Pancreas (tissue), 10 donors: ENCODE measurements at regions not wholly inside any gene's neighbourhood (a gene's known extent, or its start where the extent isn't known, plus 50 kb on each side); places are given as distances from the start of the nearest gene placed in this dataset.

Experiments
- ATAC-seq, 4 donors: fragments of 200-7000 bp; cut with Tn5 transposase; one replicate each; pipeline versions ENCODE4 v1.8.0 to v1.9.1; 2020; ENCODE audit warnings: mild to moderate bottlenecking in 4 of 4, moderate library complexity in 4 of 4
- DNase-seq, 6 donors: peaks; one replicate each; pipeline ENCODE4 v3.0.0-alpha.2; 2020
- FAIRE-seq: peaks from 2 replicates; lab custom pipeline; 2012; peaks lifted over from hg19 to GRCh38; lab: Jason Lieb, UNC
- H3K27ac ChIP-seq, 4 donors: fragments of 200-600 bp; sonication (generic); 1 replicate in 3 of 4; 2 replicates in 1 of 4; pipeline versions ENCODE4 v1.5.0 to v1.8.0; 2020
- H3K27me3 ChIP-seq, 4 donors: fragments of 200-600 bp; one replicate each; pipeline ENCODE4 v1.8.0; 2021
- H3K36me3 ChIP-seq, 3 donors: fragments of 200-600 bp; sonication (generic) in 1 of 3; one replicate each; pipeline versions ENCODE4 v1.5.0 to v1.8.0; 2020 to 2021
- H3K4me1 ChIP-seq, 3 donors: fragments of 200-600 bp; one replicate each; pipeline ENCODE4 v1.8.0; 2021
- H3K4me3 ChIP-seq, 4 donors: fragments of 200-600 bp; sonication (generic) in 2 of 4; one replicate each; pipeline versions ENCODE4 v1.5.0 to v1.8.0; 2020 to 2021
- H3K9me3 ChIP-seq, 4 donors: fragments of 200-600 bp; one replicate each; pipeline ENCODE4 v1.8.0; 2021
- CTCF ChIP-seq, 4 donors: fragments of 200-600 bp; sonication (generic) in 3 of 4; IDR thresholded peaks; one replicate each; pipeline versions ENCODE4 v1.5.0 to v1.8.0; 2021; ENCODE audit warnings: antibody characterized with exemption in 4 of 4
- WGBS, 2 donors: extraction: QIAGEN DNeasy Blood & Tissue Kit; methylation state at CpG; one replicate each; pipeline ENCODE4 v1.1.7; 2013; 5-methylcytosine and 5-hydroxymethylcytosine counted together
- intact Hi-C, 3 donors: fragments of 100-400 bp; cut with DNase I; formaldehyde crosslinking; loops; one replicate each; pipeline versions ENCODE4 v1.11.1 to v1.14.2; 2022
- donor health status: healthy with polysubstance abuse.
- donor health status: DM: no; HTN: no; CAD: no; lungs with moderate emphysema.
- donor health status: DM: no; HTN: no; CAD: no.
- donor health status: control.
- donor health status: control.
- donor health status: Bipolar disorder and iron deficiency.
- donor health status: DM: yes; HTN: yes; CAD: no.
- donor health status: DM: no; HTN: no; CAD: no.
- donor health status: DM: no; HTN: no; CAD: no.
- donor health status: DM: yes; HTN: yes; CAD: no.

DNA sequence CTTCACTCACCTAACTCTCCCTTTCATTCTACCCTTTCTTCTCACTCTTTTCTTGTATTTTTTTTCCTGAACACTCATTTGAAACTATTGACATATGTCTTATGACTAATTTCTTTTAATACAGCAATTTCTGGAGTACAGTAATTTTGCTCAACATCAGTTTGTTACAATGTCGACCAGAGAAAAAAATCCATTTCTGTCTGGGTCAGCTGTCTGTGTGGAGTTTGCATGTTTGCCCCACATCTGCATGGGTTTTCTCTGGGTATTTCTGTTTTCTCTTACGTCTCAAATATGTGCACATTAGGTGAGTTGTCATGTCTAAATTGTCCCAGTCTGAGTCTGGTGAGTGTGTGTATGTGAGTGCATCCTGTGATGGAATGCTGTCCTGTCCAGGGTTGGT lies 294.8 kb downstream of the HS3ST1 start:
- FAIRE-seq (no peak), DNase-seq (no peak), ATAC-seq (no peak)
- no peak for TF ChIP-seq CTCF (IDR thresholded peaks at IDR 0.05)
- Histone ChIP-seq H3K27me3 (no peaks in the 10 kb centered on the region), H3K4me3 (no peak overlapping the region), H3K9me3 (no peaks in the 10 kb centered on the region), H3K27ac (no peak overlapping the region), H3K36me3 (no peaks in the 10 kb centered on the region), H3K4me1 (no peaks in the 10 kb centered on the region)
- 37 to 46% methylated on average over 2 of the region's 2 CpGs for WGBS, 2 donors
- intact Hi-C loops: no loop called here

GRCh38 chr4:11132478-11132877 lies 296.2 kb downstream of the HS3ST1 start:
- FAIRE-seq (no peak), ATAC-seq (no peak), DNase-seq (no peak)
- no peaks in the 10 kb centered on the region for H3K4me1 ChIP-seq
- WGBS, 2 donors: 11 to 17% methylated on average over 1 of the region's 1 CpG
- no peak overlapping the region for H3K4me3 ChIP-seq
- H3K9me3 ChIP-seq: no peaks in the 10 kb centered on the region
- no peaks in the 10 kb centered on the region for H3K36me3 ChIP-seq
- H3K27ac ChIP-seq: no peak overlapping the region
- intact Hi-C loops: no loop called here
- no peak for TF ChIP-seq CTCF (IDR thresholded peaks at IDR 0.05)
- no peaks in the 10 kb centered on the region for H3K27me3 ChIP-seq

- Histone ChIP-seq H3K4me1 (no peaks in the 10 kb centered on the region), H3K36me3 (no peaks in the 10 kb centered on the region), H3K4me3 (no peak overlapping the region), H3K27me3 (no peaks in the 10 kb centered on the region), H3K27ac (no peak overlapping the region), H3K9me3 (no peaks in the 10 kb centered on the region)
- no peak for DNase-seq
- TF ChIP-seq CTCF (IDR thresholded peaks at IDR 0.05): no peak
- intact Hi-C loops: no loop called here
- no peak for FAIRE-seq
- ATAC-seq: no peak
- 68 to 76% methylated on average over 3 of the region's 3 CpGs for WGBS, 2 donors
Observed at GRCh38 chr4:11131491-11131890, 297.2 kb downstream of the HS3ST1 start.

GRCh38 chr4:11130195-11130970 lies 298.3 kb downstream of the HS3ST1 start:
- Histone ChIP-seq H3K9me3 (no peaks in the 10 kb centered on the region), H3K4me1 (no peaks in the 10 kb centered on the region), H3K27ac (no peak overlapping the region), H3K4me3 (no peak overlapping the region), H3K36me3 (no peaks in the 10 kb centered on the region), H3K27me3 (no peaks in the 10 kb centered on the region)
- ATAC-seq (peak in 1 of 4 donors; percentile 37), FAIRE-seq (no peak), DNase-seq (no peak)
- intact Hi-C loops: no loop called here
- no peak for TF ChIP-seq CTCF (IDR thresholded peaks at IDR 0.05)
- WGBS, 2 donors: 58 to 67% methylated on average over 4 of the region's 4 CpGs

DNA sequence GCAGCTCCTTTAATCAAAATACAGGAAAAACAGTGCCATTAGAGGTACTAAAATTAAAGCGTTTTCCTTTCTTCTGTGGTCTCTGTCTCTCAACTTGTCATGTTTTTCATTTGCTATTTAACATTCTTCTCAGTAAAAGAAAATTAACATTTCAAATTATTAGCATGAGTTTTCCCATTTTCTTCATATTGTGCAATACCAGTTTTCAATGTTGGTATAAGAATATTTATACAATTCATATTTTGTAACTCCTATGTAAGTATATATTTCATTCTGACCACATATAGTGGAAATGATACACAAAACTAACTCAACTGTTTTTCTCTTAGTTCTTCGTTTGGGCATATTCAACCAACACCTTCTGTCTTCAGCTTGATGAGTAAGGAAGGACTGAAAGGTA lies 308.3 kb downstream of the HS3ST1 start:
- no peak for TF ChIP-seq CTCF (IDR thresholded peaks at IDR 0.05)
- Histone ChIP-seq H3K9me3 (no peaks in the 10 kb centered on the region), H3K27ac (no peak overlapping the region), H3K4me3 (no peak overlapping the region), H3K27me3 (no peaks in the 10 kb centered on the region), H3K4me1 (no peaks in the 10 kb centered on the region), H3K36me3 (no peaks in the 10 kb centered on the region)
- ATAC-seq: no peak
- no peak for FAIRE-seq
- intact Hi-C loops: no loop called here
- DNase-seq: no peak
- 50 to 52% methylated on average over 2 of the region's 2 CpGs for WGBS, 2 donors
